ENCODE measurements at regions not wholly inside any gene's neighbourhood (a gene's known extent, or its start where the extent isn't known, plus 50 kb on each side); places are given as distances from the start of the nearest gene placed in this dataset.

- Histone ChIP-seq H3K27me3 (ENCODE audit: insufficient read depth, low read length) (no peaks in the 10 kb centered on the region), H3K4me2 (ENCODE audit: insufficient read depth, low read length) (no peak overlapping the region), H4K20me1 (ENCODE audit: insufficient read depth, low read length) (no peaks in the 10 kb centered on the region), H3K36me3 (ENCODE audit: insufficient read depth, low read length) (no peaks in the 10 kb centered on the region), H3K4me1 (ENCODE audit: insufficient read depth, low read length) (peaks cover 30% of the 10 kb centered on the region), H2AFZ (ENCODE audit: low read length) (no peak overlapping the region), H3K27ac (ENCODE audit: low read depth, low read length) (no peak overlapping the region), H3K9me3 (ENCODE audit: low read depth, low read length) (no peaks in the 10 kb centered on the region), H3K79me2 (ENCODE audit: insufficient read depth, low read length) (no peaks in the 10 kb centered on the region), H3K4me3 (ENCODE audit: insufficient read depth, low read length) (no peak overlapping the region)
- no peak for TF ChIP-seq CTCF (IDR thresholded peaks at IDR 0.05; ENCODE audit: extremely low read depth, low read depth, low read length)
- DNase-seq (ENCODE audit: insufficient read length, low spot score, missing footprints) = no peak
Observed at GRCh38 chr10:28995497-28995896, 293.4 kb upstream of the LYZL1 start.

GRCh38 chr10:28996345-28996744, 292.5 kb upstream of the LYZL1 start:
- Histone ChIP-seq H3K79me2 (ENCODE audit: insufficient read depth, low read length) (no peaks in the 10 kb centered on the region), H3K4me1 (ENCODE audit: insufficient read depth, low read length) (peaks cover 25% of the 10 kb centered on the region), H3K4me2 (ENCODE audit: insufficient read depth, low read length) (no peak overlapping the region), H3K27ac (ENCODE audit: low read depth, low read length) (no peak overlapping the region), H2AFZ (ENCODE audit: low read length) (no peak overlapping the region), H3K36me3 (ENCODE audit: insufficient read depth, low read length) (no peaks in the 10 kb centered on the region), H3K9me3 (ENCODE audit: low read depth, low read length) (no peaks in the 10 kb centered on the region), H3K27me3 (ENCODE audit: insufficient read depth, low read length) (no peaks in the 10 kb centered on the region), H4K20me1 (ENCODE audit: insufficient read depth, low read length) (no peaks in the 10 kb centered on the region), H3K4me3 (ENCODE audit: insufficient read depth, low read length) (no peak overlapping the region)
- TF ChIP-seq CTCF (IDR thresholded peaks at IDR 0.05; ENCODE audit: extremely low read depth, low read depth, low read length) = no peak
- no peak for DNase-seq (ENCODE audit: insufficient read length, low spot score, missing footprints)

- H4K20me1 ChIP-seq (ENCODE audit: insufficient read depth, low read length) = no peaks in the 10 kb centered on the region
- H3K79me2 ChIP-seq (ENCODE audit: insufficient read depth, low read length) = no peaks in the 10 kb centered on the region
- H3K36me3 ChIP-seq (ENCODE audit: insufficient read depth, low read length) = no peaks in the 10 kb centered on the region
- H2AFZ ChIP-seq (ENCODE audit: low read length) = no peak overlapping the region
- no peaks in the 10 kb centered on the region for H3K27me3 ChIP-seq (ENCODE audit: insufficient read depth, low read length)
- H3K4me3 ChIP-seq (ENCODE audit: insufficient read depth, low read length) = no peak overlapping the region
- H3K4me1 ChIP-seq (ENCODE audit: insufficient read depth, low read length) = peaks cover 18% of the 10 kb centered on the region
- H3K9me3 ChIP-seq (ENCODE audit: low read depth, low read length) = no peaks in the 10 kb centered on the region
- DNase-seq (ENCODE audit: insufficient read length, low spot score, missing footprints) = no peak
- TF ChIP-seq CTCF (IDR thresholded peaks at IDR 0.05; ENCODE audit: extremely low read depth, low read depth, low read length) = no peak
- no peak overlapping the region for H3K4me2 ChIP-seq (ENCODE audit: insufficient read depth, low read length)
- H3K27ac ChIP-seq (ENCODE audit: low read depth, low read length) = no peak overlapping the region
Observed at GRCh38 chr10:28996947-28997551, 291.8 kb upstream of the LYZL1 start.

DNA sequence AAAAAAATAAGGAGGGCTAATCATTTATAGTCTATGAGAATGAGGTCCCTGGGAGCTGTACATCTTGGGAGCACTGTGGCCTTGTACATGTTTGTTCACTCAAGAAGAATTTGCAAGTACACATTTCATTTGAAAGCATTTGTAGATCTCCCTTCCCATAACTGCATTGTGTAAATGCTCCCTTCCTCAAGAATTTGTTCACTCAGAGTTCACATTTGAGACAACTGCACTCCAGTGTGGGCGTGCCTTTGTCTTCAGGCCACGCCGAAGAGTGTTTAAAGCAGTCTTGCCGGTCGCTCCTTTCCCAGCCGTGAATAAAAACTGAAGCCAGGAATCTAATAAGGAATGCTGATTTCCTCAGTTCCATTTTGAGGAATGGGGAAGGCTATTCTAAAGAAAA, 291.1 kb upstream of the LYZL1 start:
- H3K4me1 ChIP-seq (ENCODE audit: insufficient read depth, low read length) = peaks cover 14% of the 10 kb centered on the region
- no peaks in the 10 kb centered on the region for H4K20me1 ChIP-seq (ENCODE audit: insufficient read depth, low read length)
- H3K27me3 ChIP-seq (ENCODE audit: insufficient read depth, low read length) = no peaks in the 10 kb centered on the region
- no peak for TF ChIP-seq CTCF (IDR thresholded peaks at IDR 0.05; ENCODE audit: extremely low read depth, low read depth, low read length)
- no peak for DNase-seq (ENCODE audit: insufficient read length, low spot score, missing footprints)
- no peaks in the 10 kb centered on the region for H3K36me3 ChIP-seq (ENCODE audit: insufficient read depth, low read length)
- H3K4me3 ChIP-seq (ENCODE audit: insufficient read depth, low read length) = no peak overlapping the region
- no peaks in the 10 kb centered on the region for H3K79me2 ChIP-seq (ENCODE audit: insufficient read depth, low read length)
- no peak overlapping the region for H3K27ac ChIP-seq (ENCODE audit: low read depth, low read length)
- H3K9me3 ChIP-seq (ENCODE audit: low read depth, low read length) = no peaks in the 10 kb centered on the region
- H3K4me2 ChIP-seq (ENCODE audit: insufficient read depth, low read length) = no peak overlapping the region
- H2AFZ ChIP-seq (ENCODE audit: low read length) = no peak overlapping the region

Data from osteoblast (primary cell).